HCT116 (cell line): ENCODE measurements at regions not wholly inside any gene's neighbourhood (a gene's known extent, or its start where the extent isn't known, plus 50 kb on each side); places are given as distances from the start of the nearest gene placed in this dataset.

ENCODE experiments used
- ATAC-seq: fragments of 200-7000 bp; cut with Tn5 transposase; 2 replicates; pipeline ENCODE4 v1.9.1; 2020; ENCODE audit warnings: mild to moderate bottlenecking, moderate library complexity
- BruUV-seq: library from RNA; stranded (reverse); fragments of 400-500 nt; replicated peaks from 2 replicates; lab custom pipeline; 2021; lab: Mats Ljungman, UMichigan
- CTCF ChIA-PET: fragments of 300-600 bp; sonication (Branson Sonifier 250); formaldehyde crosslinking; loops from one replicate; lab custom pipeline; 2021; ENCODE audit warnings: antibody characterized with exemption; lab: Charles Lee
- POLR2A ChIA-PET: fragments of 300-600, 350-600 bp; sonication (Branson Sonifier 250); formaldehyde crosslinking; loops from one replicate; lab custom pipeline; 2021; ENCODE audit warnings: antibody characterized with exemption; lab: Charles Lee
- RAD21 ChIA-PET, 2 experiments: fragments of 300-600 bp; sonication (Branson Sonifier 250); formaldehyde crosslinking; loops; one replicate each; lab custom pipeline; 2023; ENCODE audit warnings: low total read pairs in 2 of 2; ENCODE audit not compliant: uncharacterized antibody in 2 of 2, unreplicated experiment in 2 of 2, low non-redundant PET in 1 of 2; lab: Charles Lee
- DNase-seq: peaks from one replicate; pipeline ENCODE4 v3.0.0-alpha.2; 2010; ENCODE audit warnings: low read depth, low spot score
- H2AFZ ChIP-seq: fragments of 200-600 bp; shearing (Covaris generic), sonication (generic); 2 replicates; pipeline ENCODE4 v1.6.1; 2017; ENCODE audit warnings: low read depth, mixed run types, mixed read lengths, antibody characterized with exemption, low read length; ENCODE audit not compliant: poor library complexity, severe bottlenecking
- H3K27ac ChIP-seq: 2 replicates; pipeline ENCODE4 v1.5.1; 2012; ENCODE audit warnings: low read depth, low read length
- H3K27me3 ChIP-seq: fragments of 200-600 bp; sonication (generic); 2 replicates; pipeline ENCODE4 v1.6.1; 2016; ENCODE audit warnings: mixed run types, low read length, mixed read lengths; ENCODE audit not compliant: insufficient read depth
- H3K36me3 ChIP-seq, 2 experiments: fragments of 200-500 bp in 1 of 2; fragments of 200-600 bp in 1 of 2; sonication (Bioruptor generic) in 1 of 2; sonication (generic) in 1 of 2; 2 replicates each; pipeline versions ENCODE4 v1.5.1 to v1.6.1; 2014 to 2016; ENCODE audit warnings: low read length in 2 of 2, inconsistent platforms in 1 of 2, mixed read lengths in 1 of 2, mixed run types in 1 of 2; ENCODE audit not compliant: insufficient read depth in 2 of 2, control insufficient read depth in 1 of 2
- H3K4me1 ChIP-seq, 2 experiments: fragments of 200-600 bp in 1 of 2; sonication (generic) in 1 of 2; 2 replicates each; pipeline versions ENCODE4 v1.5.1 to v1.6.1; 2012 to 2017; ENCODE audit warnings: low read length in 2 of 2, inconsistent platforms in 1 of 2, mild to moderate bottlenecking in 1 of 2, mixed read lengths in 1 of 2, mixed run types in 1 of 2, moderate library complexity in 1 of 2; ENCODE audit not compliant: insufficient read depth in 2 of 2, control insufficient read depth in 1 of 2
- H3K4me2 ChIP-seq: fragments of 200-600 bp; sonication (generic); 2 replicates; pipeline ENCODE4 v1.6.1; 2017; ENCODE audit warnings: mixed run types, low read length, mixed read lengths
- H3K4me3 ChIP-seq, 2 experiments: fragments of 200-600 bp in 1 of 2; sonication (generic) in 1 of 2; replicated peaks in 1 of 2; 2 replicates each; pipeline ENCODE4 v1.5.1; 2011 to 2016; ENCODE audit warnings: low read length in 2 of 2, control low read depth in 1 of 2, low read depth in 1 of 2, mild to moderate bottlenecking in 1 of 2, mixed read lengths in 1 of 2, mixed run types in 1 of 2
- H3K79me2 ChIP-seq: fragments of 200-600 bp; sonication (generic); 2 replicates; pipeline ENCODE4 v1.6.1; 2017; ENCODE audit warnings: mild to moderate bottlenecking, mixed run types, low read length, moderate library complexity, mixed read lengths; ENCODE audit not compliant: insufficient read depth
- H3K9ac ChIP-seq: fragments of 200-600 bp; sonication (generic); 2 replicates; pipeline ENCODE4 v1.6.1; 2016; ENCODE audit warnings: low read length, mixed read lengths
- H3K9me2 ChIP-seq: fragments of 200-600 bp; sonication (generic), shearing (Covaris generic); 2 replicates; pipeline ENCODE4 v1.6.1; 2017; ENCODE audit warnings: mixed run types, mild to moderate bottlenecking, moderate library complexity; ENCODE audit not compliant: insufficient read depth
- H3K9me3 ChIP-seq, 2 experiments: fragments of 200-500 bp in 1 of 2; fragments of 200-600 bp in 1 of 2; sonication (Bioruptor generic) in 1 of 2; sonication (generic) in 1 of 2; 2 replicates each; pipeline ENCODE4 v1.6.1; 2014 to 2017; ENCODE audit warnings: low read length in 2 of 2, mixed read lengths in 2 of 2, inconsistent platforms in 1 of 2, low read depth in 1 of 2, mild to moderate bottlenecking in 1 of 2, mixed run types in 1 of 2, moderate library complexity in 1 of 2; ENCODE audit not compliant: control insufficient read depth in 1 of 2, insufficient read depth in 1 of 2
- H4K20me1 ChIP-seq: fragments of 200-600 bp; sonication (generic), shearing (Covaris generic); 2 replicates; pipeline ENCODE4 v1.6.1; 2017; ENCODE audit warnings: mixed run types, mild to moderate bottlenecking, moderate library complexity; ENCODE audit not compliant: insufficient read depth
- CBX3 ChIP-seq: IDR thresholded peaks from 2 replicates; pipeline ENCODE4 v1.6.1; 2012; ENCODE audit warnings: low read depth
- CEBPB ChIP-seq: IDR thresholded peaks from 2 replicates; pipeline ENCODE4 v1.6.1; 2012; ENCODE audit warnings: low read depth
- ELF1 ChIP-seq: IDR thresholded peaks from 2 replicates; pipeline ENCODE4 v1.6.1; 2012; ENCODE audit warnings: low read depth, borderline replicate concordance
- JUND ChIP-seq: IDR thresholded peaks from 2 replicates; pipeline ENCODE4 v1.6.1; 2012
- MAX ChIP-seq: IDR thresholded peaks from 2 replicates; pipeline ENCODE4 v1.6.1; 2012
- POLR2A ChIP-seq: IDR thresholded peaks from 2 replicates; pipeline ENCODE4 v1.7.0; 2011; ENCODE audit warnings: borderline replicate concordance; ENCODE audit not compliant: insufficient read depth, insufficient read length; ENCODE audit errors: extremely low read depth
- SIN3A ChIP-seq: IDR thresholded peaks from 2 replicates; pipeline ENCODE4 v1.6.1; 2012; ENCODE audit warnings: low read depth
- SP1 ChIP-seq: IDR thresholded peaks from 2 replicates; pipeline ENCODE4 v1.6.1; 2012; ENCODE audit warnings: low read depth
- intact Hi-C: fragments of 100-400 bp; cut with micrococcal nuclease; formaldehyde crosslinking; loops from 2 replicates; pipeline ENCODE4 v1.10.0; 2022
- TF ChIP-seq, protein P1 (sequence below): IDR thresholded peaks from 2 replicates; pipeline ENCODE4 v1.6.1; 2011; ENCODE audit warnings: mild to moderate bottlenecking, low read length, moderate library complexity; ENCODE audit not compliant: insufficient replicate concordance; ENCODE audit errors: extremely low read depth

DNA sequence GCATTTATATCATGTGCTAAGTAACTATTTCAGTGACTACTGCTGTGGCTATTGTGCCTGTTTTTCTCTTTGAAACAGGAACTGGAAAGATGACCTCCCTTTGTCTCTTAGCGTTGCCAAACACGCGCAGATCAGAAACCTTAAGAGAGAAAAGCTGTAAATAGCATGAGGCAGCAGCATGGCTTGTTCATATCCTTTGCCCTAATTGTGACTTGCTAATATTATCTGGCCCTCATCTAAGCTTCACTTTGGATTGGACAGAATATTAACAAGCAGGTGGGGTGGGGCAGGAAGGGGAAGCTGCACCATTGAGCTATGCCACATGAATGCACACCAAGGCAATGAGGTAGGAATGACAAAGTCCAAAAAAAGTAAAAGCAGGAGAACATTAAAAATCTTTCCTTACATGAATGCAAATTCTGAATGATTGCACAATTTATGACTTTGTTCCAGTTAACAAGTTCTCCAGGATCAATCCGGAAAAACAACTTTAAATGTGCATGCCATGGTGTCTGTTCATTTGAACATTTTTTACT is 128.4 kb downstream of the IRS1 start:
- Histone ChIP-seq H3K4me1 (peaks cover 64 to 82% of the 10 kb centered on the region in 2 experiments), H3K79me2 (no peaks in the 10 kb centered on the region), H3K9me3 (no peaks in the 10 kb centered on the region), H4K20me1 (no peaks in the 10 kb centered on the region), H3K4me3 (no peak overlapping the region), H3K36me3 (peaks cover 0 to 5% of the 10 kb centered on the region in 2 experiments; a peak in 1 of 4 replicates), H3K27me3 (no peaks in the 10 kb centered on the region), H2AFZ (no peak overlapping the region), H3K4me2 (no peak overlapping the region), H3K9ac (peak overlapping the region; percentile 10; the same call in 1 of the 2 replicates), H3K9me2 (no peaks in the 10 kb centered on the region), H3K27ac (peak overlapping the region; percentile 98)
- TF ChIP-seq SIN3A (no peak), JUND (no peak), MAX (0 out of 2 replicates have a peak, but pooled peaks have one; percentile 43), POLR2A (no peak), ELF1 (no peak), CEBPB (no peak), CBX3 (no peak), SP1 (peak; percentile 3; the same call in 1 of the 2 replicates)
- TF ChIP-seq, protein P1, sequence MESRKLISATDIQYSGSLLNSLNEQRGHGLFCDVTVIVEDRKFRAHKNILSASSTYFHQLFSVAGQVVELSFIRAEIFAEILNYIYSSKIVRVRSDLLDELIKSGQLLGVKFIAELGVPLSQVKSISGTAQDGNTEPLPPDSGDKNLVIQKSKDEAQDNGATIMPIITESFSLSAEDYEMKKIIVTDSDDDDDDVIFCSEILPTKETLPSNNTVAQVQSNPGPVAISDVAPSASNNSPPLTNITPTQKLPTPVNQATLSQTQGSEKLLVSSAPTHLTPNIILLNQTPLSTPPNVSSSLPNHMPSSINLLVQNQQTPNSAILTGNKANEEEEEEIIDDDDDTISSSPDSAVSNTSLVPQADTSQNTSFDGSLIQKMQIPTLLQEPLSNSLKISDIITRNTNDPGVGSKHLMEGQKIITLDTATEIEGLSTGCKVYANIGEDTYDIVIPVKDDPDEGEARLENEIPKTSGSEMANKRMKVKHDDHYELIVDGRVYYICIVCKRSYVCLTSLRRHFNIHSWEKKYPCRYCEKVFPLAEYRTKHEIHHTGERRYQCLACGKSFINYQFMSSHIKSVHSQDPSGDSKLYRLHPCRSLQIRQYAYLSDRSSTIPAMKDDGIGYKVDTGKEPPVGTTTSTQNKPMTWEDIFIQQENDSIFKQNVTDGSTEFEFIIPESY: no peak
- RAD21 ChIA-PET: no interaction called here
- POLR2A ChIA-PET: interaction anchor here (1.2 to 4.3 kb wide), 3 partner anchors 8 to 18 kb away, joined by 3 to 35 read pairs (median 4); no protein-coding TSS in a partner anchor
- CTCF ChIA-PET: no interaction called here
- DNase-seq: no peak
- no peak for ATAC-seq
- intact Hi-C loops: no loop called here
- BruUV-seq: no TSS peak
